ENCODE measurements at regions not wholly inside any gene's neighbourhood (a gene's known extent, or its start where the extent isn't known, plus 50 kb on each side); places are given as distances from the start of the nearest gene placed in this dataset.

DNA sequence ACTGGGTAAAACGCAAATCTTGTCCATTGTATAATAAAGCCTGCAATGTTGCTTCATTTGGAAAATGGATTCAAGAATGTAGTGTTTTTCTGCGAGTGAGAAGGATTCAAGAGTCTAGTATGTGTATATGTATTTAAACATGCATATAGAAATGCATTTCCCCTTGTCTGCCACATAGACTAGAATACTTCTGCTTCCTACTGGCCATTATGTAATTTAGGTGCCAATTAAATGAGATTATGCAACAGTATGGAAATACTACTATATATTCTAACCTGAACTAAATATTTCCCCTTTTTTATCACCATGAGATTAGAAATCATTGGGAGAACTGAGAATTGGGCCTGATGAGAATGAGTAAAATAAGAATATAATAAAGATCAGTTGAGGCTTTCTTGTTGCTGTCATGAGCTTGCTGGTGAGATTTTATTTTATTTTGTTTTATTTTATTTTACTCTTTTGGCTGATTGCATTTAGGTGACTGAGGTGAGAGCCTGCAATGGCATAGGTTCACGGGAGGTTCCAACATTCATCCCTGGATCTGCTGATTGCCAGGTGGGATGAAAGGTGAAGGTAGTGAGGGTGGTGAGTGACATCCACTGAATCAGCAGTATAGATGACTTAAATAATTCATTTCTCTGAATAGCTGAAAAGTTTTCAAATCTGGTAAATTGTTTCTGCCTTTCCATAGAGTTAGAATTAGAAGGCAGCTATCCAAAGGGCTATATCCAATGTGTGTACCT is 95.6 kb upstream of the SLC4A4 start:
- TF ChIP-seq, protein P1, sequence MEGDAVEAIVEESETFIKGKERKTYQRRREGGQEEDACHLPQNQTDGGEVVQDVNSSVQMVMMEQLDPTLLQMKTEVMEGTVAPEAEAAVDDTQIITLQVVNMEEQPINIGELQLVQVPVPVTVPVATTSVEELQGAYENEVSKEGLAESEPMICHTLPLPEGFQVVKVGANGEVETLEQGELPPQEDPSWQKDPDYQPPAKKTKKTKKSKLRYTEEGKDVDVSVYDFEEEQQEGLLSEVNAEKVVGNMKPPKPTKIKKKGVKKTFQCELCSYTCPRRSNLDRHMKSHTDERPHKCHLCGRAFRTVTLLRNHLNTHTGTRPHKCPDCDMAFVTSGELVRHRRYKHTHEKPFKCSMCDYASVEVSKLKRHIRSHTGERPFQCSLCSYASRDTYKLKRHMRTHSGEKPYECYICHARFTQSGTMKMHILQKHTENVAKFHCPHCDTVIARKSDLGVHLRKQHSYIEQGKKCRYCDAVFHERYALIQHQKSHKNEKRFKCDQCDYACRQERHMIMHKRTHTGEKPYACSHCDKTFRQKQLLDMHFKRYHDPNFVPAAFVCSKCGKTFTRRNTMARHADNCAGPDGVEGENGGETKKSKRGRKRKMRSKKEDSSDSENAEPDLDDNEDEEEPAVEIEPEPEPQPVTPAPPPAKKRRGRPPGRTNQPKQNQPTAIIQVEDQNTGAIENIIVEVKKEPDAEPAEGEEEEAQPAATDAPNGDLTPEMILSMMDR (IDR thresholded peaks at IDR 0.05; ENCODE audit: low read depth, low read length, missing control alignments): no peak
- no peak overlapping the region for H3K27ac ChIP-seq
- in situ Hi-C loops (cut with HindIII; ENCODE audit: low pct_ligation_motif_present, low sequenced_read_pairs): loop anchor here (25.0 kb wide), 1 partner anchor 106 kb away; no protein-coding TSS in a partner anchor
- no peak overlapping the region for H3K4me3 ChIP-seq (ENCODE audit: low read depth, low read length)
- no peaks in the 10 kb centered on the region for H3K27me3 ChIP-seq (replicated peaks)
- H3K36me3 ChIP-seq (replicated peaks): no peaks in the 10 kb centered on the region
- DNase-seq: no peak

DNA sequence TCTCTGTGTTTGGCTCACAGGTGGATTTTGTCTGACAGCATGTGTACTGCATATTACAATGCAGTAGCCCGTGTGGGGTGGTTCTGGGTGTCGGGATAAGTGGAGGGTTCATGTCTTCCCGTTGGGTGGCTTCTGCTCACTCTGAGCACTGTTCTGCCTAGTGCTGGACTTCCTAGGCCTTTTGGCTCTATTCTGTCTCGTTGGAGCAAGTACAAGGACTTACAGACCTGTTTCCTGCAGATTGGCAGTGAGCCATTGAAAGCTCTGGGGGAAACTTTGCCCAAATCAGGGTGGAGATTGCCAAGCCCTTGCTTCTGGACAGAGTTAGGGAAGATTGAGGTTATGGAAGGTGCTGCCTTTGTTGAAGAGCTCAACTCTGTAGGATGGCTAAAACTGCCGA is 91.1 kb upstream of the SLC4A4 start:
- no peak overlapping the region for H3K4me3 ChIP-seq (ENCODE audit: low read depth, low read length)
- no peak for DNase-seq
- no peaks in the 10 kb centered on the region for H3K36me3 ChIP-seq (replicated peaks)
- in situ Hi-C loops (cut with HindIII; ENCODE audit: low pct_ligation_motif_present, low sequenced_read_pairs): loop anchor here (25.0 kb wide), 1 partner anchor 110 kb away; no protein-coding TSS in a partner anchor
- TF ChIP-seq, protein P1 (IDR thresholded peaks at IDR 0.05; ENCODE audit: low read depth, low read length, missing control alignments): no peak
- no peaks in the 10 kb centered on the region for H3K27me3 ChIP-seq (replicated peaks)
- H3K27ac ChIP-seq: no peak overlapping the region

DNA sequence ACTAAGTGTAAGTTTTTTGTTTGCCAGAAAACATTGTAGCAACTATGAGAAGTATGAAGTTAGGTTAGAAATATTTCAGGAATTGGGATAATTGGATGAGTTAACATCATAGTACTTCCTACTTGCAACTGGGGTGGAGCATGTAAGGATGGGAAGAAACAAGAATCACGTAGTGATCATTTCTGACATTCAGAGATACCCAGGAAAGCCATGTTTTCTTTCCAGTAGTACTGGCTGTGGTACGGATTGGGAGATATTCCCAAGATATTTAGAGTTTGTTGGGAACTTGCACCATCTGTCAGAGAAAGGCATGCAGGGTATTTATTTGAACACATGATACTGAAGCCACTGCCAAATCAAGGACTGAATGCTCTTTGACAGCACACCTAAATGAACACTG is 87.6 kb upstream of the SLC4A4 start:
- Histone ChIP-seq H3K27me3 (replicated peaks) (no peaks in the 10 kb centered on the region), H3K36me3 (replicated peaks) (no peaks in the 10 kb centered on the region), H3K4me3 (ENCODE audit: low read depth, low read length) (no peak overlapping the region), H3K27ac (no peak overlapping the region)
- in situ Hi-C loops (cut with HindIII; ENCODE audit: low pct_ligation_motif_present, low sequenced_read_pairs): no loop called here
- TF ChIP-seq, protein P1 (IDR thresholded peaks at IDR 0.05; ENCODE audit: low read depth, low read length, missing control alignments): no peak
- DNase-seq: no peak

DNA sequence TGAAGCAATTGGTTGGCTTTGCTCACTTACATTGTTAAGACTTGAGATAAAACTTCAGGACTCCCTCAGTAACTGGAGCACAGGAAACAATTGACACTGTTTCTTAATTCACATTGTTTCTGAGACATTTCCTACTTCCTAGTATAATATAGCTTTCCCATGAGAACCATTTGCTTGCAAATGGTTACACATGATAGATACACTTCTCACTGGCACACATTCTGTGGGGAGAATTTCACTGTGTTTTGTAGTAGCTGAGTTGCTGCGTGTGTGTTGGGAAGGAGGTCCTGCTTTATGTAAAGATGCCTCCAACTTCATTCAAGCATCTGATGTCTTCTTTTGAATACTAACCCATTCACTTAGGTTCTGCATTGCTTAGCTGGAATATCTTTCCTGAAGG is 85.3 kb upstream of the SLC4A4 start:
- DNase-seq: no peak
- no peaks in the 10 kb centered on the region for H3K27me3 ChIP-seq (replicated peaks)
- H3K36me3 ChIP-seq (replicated peaks): no peaks in the 10 kb centered on the region
- H3K27ac ChIP-seq: no peak overlapping the region
- in situ Hi-C loops (cut with HindIII; ENCODE audit: low pct_ligation_motif_present, low sequenced_read_pairs): no loop called here
- H3K4me3 ChIP-seq (ENCODE audit: low read depth, low read length): no peak overlapping the region
- TF ChIP-seq, protein P1 (IDR thresholded peaks at IDR 0.05; ENCODE audit: low read depth, low read length, missing control alignments): no peak

DNA sequence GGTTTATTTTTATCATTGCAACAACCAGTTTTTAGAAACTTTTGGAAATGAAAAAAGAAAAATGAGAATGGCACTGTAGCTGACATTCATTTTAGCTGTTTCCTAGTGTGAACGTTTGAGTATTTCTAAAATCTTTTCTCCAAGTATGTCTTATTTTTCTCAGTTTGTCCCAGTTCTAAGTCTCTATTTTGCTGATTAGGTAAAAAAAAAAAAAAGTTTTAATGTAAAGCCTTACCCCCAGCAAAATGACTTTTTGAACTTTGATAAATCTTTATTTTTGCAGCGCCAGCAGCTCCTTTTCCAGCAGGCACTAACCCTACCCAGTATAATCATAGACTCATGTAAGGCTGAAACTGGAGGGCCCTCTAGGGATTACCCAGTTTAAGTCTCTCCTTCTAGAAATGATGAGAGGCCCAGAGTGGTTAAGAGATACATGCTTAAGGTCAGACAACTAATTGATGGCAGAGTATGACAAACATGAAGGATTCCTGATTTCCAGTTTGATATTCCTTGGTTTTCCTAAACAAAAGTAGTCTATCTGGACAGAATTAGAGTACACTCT is 84.3 kb upstream of the SLC4A4 start:
- H3K27ac ChIP-seq: no peak overlapping the region
- no peak overlapping the region for H3K4me3 ChIP-seq (ENCODE audit: low read depth, low read length)
- H3K36me3 ChIP-seq (replicated peaks): no peaks in the 10 kb centered on the region
- TF ChIP-seq, protein P1 (IDR thresholded peaks at IDR 0.05; ENCODE audit: low read depth, low read length, missing control alignments): no peak
- in situ Hi-C loops (cut with HindIII; ENCODE audit: low pct_ligation_motif_present, low sequenced_read_pairs): no loop called here
- no peaks in the 10 kb centered on the region for H3K27me3 ChIP-seq (replicated peaks)
- no peak for DNase-seq
